Activated CD8-positive, alpha-beta memory T cell treated with anti-CD3 and anti-CD28 coated beads for 1 hour (primary cell): ENCODE measurements at regions not wholly inside any gene's neighbourhood (a gene's known extent, or its start where the extent isn't known, plus 50 kb on each side); places are given as distances from the start of the nearest gene placed in this dataset.

Source experiments
- DNase-seq, 2 donors: peaks; one replicate each; pipeline ENCODE4 v3.0.0-alpha.2; 2020; ENCODE audit warnings: low read depth in 1 of 2; ENCODE audit errors: extremely low read depth in 1 of 2

DNA sequence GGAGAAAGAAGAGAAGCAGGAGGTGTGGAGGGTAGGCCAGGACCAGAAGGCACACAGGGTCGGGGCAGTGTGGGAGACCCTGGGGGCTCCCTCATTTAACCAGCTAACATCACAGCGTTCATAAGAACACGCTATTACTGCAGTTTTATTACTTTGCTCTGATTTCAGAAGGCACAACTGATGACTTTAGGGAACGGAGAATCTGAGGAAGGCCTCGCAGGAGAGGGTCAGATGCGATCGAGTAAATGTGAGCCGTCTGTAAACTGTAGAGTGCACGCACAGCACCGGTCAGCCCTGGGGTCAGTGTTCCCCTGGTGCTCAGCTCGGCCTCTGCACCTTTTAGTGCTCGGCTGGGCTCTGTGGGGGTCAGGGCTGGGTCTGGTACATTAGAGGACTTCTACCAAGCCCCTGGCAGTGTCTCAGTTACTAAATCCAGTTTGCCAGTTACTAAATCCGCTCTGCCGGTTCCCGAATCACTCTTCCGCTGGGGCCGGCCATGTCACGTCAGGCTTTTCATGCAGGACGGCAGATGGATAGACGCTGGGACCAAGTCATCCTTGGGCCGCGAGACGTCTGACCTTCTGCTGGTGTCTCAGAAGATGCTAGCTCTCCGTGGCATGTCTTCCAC, 325.9 kb downstream of the SEC14L1 start:
- DNase-seq: no peak

DNA sequence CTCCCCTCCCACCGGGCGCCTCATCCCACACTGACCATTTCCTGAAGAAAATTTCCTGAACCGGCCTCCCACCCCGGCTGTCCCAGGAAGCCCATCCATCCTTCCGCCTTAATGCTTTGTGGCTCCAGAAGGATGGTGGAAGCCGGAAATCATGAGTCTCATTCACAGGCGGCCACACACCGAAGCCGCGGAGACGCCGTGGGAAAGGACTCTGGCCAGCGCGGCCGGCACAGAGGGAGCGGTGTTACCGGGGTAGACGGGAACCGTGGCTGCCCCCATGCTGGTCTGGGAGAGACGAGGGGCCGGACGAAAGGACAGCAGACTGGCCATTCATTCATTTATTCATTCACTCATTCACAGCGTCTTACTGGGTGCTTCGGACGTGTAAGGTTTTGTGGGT, 326.8 kb downstream of the SEC14L1 start:
- DNase-seq: no peak

- DNase-seq: no peak
Measured at GRCh38 chr17:77468897-77469296, 328.1 kb downstream of the SEC14L1 start.

DNA sequence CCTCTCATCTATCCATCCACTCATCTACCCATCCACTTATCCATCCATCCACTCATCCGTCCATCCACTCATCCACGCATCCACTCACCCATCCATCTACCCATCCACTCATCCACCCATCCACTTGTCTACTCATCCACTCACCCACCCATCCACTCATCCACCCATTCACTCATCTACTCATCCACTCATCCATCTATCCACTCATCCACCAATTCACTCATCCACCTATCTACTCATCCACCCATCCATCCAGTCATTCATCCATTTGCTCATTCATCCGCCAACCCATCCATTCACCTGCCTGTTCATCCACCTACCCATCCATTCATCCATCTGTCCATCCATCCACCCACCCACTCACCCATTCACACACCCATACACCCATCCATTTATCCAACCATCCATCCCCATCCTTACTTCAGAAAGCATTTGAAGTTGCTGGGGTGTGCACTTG, 329.6 kb downstream of the SEC14L1 start:
- no peak for DNase-seq

- DNase-seq: no peak
Measured at GRCh38 chr17:77470800-77471733, 330.3 kb downstream of the SEC14L1 start.

GRCh38 chr17:77471984-77472461, 331.3 kb downstream of the SEC14L1 start:
- no peak for DNase-seq

- no peak for DNase-seq
Measured at GRCh38 chr17:77472468-77473310, 331.9 kb downstream of the SEC14L1 start.

GRCh38 chr17:77473615-77474226, 333.0 kb downstream of the SEC14L1 start:
- no peak for DNase-seq

- DNase-seq: no peak
Measured at GRCh38 chr17:77474292-77474988, 333.7 kb downstream of the SEC14L1 start.

GRCh38 chr17:77475016-77475976, 334.5 kb downstream of the SEC14L1 start:
- DNase-seq: peak in 1 of 2 donors; percentile 45

GRCh38 chr17:77476006-77476405, 335.2 kb downstream of the SEC14L1 start:
- no peak for DNase-seq

- no peak for DNase-seq
Measured at GRCh38 chr17:77476498-77476897, 335.7 kb downstream of the SEC14L1 start.

- no peak for DNase-seq
Measured at GRCh38 chr17:77476931-77477805, 336.4 kb downstream of the SEC14L1 start.

DNA sequence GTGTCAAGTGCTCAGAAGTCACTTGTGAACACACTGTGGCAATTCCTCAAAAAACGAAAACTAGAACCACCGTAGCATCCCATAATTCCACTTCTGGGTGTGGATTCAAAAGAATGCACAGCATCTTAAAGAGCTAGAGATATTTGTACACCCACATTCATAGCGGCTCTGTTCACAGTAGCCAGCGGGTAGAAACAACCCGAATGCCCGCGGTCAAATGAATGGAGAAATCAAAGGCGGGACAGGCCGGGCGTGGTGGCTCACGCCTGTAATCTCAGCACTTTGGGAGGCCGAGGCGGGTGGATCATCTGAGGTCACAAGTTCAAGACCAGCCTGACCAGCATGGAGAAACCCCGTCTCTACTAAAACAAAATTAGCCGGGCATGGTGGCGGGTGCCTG, 337.5 kb downstream of the SEC14L1 start:
- DNase-seq: no peak

DNA sequence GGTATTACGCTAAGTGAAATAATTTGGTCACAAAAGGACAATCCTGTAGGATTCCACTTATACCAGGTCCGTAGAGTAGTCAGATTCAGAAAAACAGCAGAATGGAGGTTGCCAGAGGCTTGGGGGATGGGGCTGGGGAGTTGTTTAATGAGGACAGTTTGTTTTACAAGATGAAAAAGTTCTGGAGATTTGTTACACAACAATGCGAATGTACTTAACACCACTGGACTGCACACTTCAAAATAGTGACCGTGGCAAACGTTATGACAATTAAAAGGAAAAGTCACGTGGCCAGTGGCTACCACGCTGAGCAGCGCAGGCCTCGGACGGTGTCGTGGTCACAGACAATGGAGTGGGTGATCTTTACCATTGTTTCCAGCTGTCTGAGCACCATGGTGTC, 338.1 kb downstream of the SEC14L1 start:
- no peak for DNase-seq

DNA sequence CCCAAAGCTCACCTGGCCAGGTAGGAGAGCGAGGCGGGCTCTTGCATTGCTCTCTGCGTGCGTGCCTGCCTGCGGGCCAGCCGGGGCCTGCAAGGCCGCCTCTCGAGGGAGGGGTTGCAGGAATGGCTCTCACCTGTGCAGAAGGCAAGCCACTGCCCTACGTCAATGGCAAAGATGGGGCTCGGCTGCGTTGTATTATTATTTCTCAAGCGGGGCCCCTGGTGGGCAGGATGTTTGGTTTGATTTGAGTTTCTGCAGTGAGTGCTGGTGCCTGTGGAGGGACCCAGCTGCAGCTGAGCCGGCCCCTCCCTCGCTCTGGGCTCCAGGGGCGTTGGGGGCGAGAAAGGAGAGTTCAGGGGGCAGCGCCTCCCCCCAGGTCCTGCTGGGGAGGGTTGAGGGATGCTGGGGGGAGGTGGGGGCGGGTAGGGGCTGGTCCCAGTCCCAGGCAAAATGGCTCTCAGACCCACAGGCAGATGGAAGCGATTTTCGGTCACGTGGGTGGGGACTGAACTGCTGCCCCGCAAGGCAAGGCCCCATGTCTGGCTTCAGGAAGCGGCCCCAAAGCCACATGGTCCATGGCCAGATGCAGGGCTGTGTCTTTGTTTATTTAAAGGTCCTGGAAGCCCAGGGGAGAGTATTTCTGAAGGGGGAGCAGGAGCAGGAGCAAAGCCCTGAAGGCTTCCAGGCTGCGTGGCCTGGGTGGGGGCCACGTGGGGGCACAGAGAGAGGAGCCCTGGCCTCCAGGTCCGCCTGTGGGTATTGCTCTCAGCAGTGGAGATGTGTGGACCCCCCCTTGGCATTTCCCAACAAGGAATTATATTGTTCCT, 338.8 kb downstream of the SEC14L1 start:
- DNase-seq: no peak

- DNase-seq: no peak
Measured at GRCh38 chr17:77480199-77480508, 339.4 kb downstream of the SEC14L1 start.
